Peyer's patch (tissue), 4 donors: ENCODE measurements at regions not wholly inside any gene's neighbourhood (a gene's known extent, or its start where the extent isn't known, plus 50 kb on each side); places are given as distances from the start of the nearest gene placed in this dataset.

ENCODE experiments used
- POLR2A ChIP-seq, 2 donors: fragments of 450-650 bp; IDR thresholded peaks; one replicate each; pipeline ENCODE4 v1.5.1; 2017; ENCODE audit warnings: antibody characterized with exemption in 2 of 2, mild to moderate bottlenecking in 2 of 2, moderate library complexity in 2 of 2
- TF ChIP-seq, protein P1 (sequence below), 6 experiments: fragments of 450-650 bp in 4 of 6; fragments of 200-600 bp in 2 of 6; sonication (generic) in 1 of 6; IDR thresholded peaks; one replicate each; pipeline ENCODE4 v1.5.1; 2017 to 2019; ENCODE audit warnings: antibody characterized with exemption in 6 of 6, mild to moderate bottlenecking in 3 of 6, moderate library complexity in 1 of 6

DNA sequence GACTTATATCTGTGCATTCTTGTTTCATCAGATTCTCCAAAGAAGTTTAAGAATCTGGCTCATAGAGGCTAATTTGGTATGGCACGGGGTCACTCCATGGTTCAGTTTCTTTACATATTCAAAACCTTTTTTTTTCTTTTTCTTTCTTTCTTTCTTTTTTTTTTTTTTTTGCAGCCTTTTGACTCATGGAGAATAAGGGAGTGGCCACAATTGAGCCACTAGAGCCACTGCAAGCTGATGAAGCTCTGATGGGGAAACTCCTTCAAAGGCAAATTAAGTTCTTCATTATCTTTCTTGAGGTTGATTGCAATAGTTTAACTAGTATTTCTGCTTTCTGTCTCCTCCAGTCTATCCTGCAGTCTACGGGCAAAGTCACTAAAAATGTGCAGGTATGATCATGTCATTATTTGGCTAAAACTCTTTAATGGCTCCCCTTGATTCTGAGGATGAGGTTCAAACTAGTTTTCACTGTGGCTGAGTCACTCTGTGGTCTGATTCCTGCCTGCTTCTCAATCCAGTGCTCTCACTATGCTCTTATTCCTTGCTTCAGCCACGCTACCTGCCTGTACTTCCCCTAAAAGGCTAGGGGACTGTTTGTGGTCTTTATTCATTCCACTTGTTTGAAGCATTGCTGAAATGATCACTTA lies 93.5 kb upstream of the RIOK2 start:
- TF ChIP-seq, protein P1, sequence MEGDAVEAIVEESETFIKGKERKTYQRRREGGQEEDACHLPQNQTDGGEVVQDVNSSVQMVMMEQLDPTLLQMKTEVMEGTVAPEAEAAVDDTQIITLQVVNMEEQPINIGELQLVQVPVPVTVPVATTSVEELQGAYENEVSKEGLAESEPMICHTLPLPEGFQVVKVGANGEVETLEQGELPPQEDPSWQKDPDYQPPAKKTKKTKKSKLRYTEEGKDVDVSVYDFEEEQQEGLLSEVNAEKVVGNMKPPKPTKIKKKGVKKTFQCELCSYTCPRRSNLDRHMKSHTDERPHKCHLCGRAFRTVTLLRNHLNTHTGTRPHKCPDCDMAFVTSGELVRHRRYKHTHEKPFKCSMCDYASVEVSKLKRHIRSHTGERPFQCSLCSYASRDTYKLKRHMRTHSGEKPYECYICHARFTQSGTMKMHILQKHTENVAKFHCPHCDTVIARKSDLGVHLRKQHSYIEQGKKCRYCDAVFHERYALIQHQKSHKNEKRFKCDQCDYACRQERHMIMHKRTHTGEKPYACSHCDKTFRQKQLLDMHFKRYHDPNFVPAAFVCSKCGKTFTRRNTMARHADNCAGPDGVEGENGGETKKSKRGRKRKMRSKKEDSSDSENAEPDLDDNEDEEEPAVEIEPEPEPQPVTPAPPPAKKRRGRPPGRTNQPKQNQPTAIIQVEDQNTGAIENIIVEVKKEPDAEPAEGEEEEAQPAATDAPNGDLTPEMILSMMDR (IDR thresholded peaks at IDR 0.05): no peak
- no peak for TF ChIP-seq POLR2A (IDR thresholded peaks at IDR 0.05)
